Colon (tissue), 2 donors: ENCODE measurements at regions not wholly inside any gene's neighbourhood (a gene's known extent, or its start where the extent isn't known, plus 50 kb on each side); places are given as distances from the start of the nearest gene placed in this dataset.
A peak's percentile ranks its signal among the peaks of the same experiment; 100 is the strongest.
"Not testable (repeated sequence)": the region's sequence is repeated elsewhere in the genome, so short reads cannot be mapped to it uniquely, and the experiment has no call there.

Experiments used
- FAIRE-seq: peaks from 2 replicates; lab custom pipeline; 2012; peaks lifted over from hg19 to GRCh38; lab: Jason Lieb, UNC
- donor health status: control.
- donor health status: control.

- no peak for FAIRE-seq
Measured at GRCh38 chr18:24561369-24561965, 101.0 kb downstream of the HRH4 start.

DNA sequence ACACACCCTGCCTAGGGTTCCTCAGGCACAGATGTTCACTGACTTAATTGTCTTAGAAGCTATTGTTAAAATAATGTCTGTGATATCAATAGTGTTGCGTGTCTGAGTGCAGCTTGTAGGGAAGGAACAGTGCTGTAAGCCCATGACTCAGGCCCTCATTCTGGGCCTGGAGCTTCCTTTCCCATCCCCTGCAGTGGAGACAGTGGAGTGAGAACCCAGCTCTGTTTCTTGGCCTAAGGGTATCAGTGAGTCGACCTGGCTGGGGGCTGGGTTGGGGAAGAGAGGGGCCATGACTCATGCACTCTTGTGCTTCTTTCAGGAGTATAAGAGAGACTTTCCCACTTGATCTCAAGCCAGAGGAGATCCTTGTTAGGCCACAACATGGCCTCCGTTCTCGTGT lies 106.8 kb downstream of the HRH4 start:
- FAIRE-seq: no peak

DNA sequence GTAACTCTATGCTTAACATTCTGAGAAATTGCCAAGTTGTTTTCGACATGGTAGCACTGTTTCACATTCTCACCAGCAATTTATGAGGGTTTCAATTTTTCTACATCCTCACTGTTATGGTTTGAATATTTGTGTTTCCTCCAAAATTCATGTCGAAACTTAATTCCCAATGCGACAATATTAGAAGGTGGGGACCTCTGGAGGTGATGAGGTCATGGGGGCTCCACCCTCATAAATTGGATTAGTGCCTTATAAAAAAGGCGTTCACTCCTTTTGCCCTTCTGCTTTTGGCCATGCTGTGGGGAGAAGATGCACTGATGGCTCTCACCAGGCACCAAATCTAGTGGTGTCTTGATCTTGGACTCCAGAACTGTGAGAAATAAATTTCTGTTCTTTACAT lies 110.3 kb downstream of the HRH4 start:
- FAIRE-seq: no peak

GRCh38 chr18:24582771-24583170 lies 122.3 kb downstream of the HRH4 start:
- no peak for FAIRE-seq

DNA sequence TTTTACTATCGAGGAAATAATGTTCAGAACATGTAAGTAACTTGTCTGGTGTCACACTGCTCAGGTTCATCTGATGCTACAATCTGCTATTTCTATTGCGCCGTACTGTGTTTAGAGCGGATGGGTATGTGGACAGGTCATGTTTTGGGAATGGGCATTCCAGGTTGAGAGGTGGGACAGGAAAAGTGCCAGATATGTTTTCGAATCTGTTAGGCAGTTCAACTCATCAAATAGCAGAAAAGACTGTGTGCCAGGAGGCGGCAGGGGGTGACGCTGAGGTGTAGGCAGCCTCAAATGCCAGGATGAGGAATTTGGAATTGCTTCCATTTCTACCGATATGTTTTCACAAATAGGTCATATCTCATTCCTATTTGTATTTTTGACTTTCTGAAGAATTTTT lies 123.8 kb downstream of the HRH4 start:
- no peak for FAIRE-seq

GRCh38 chr18:24584813-24585212 lies 124.4 kb downstream of the HRH4 start:
- no peak for FAIRE-seq

- no peak for FAIRE-seq
Measured at GRCh38 chr18:24585996-24586566, 125.6 kb downstream of the HRH4 start.

DNA sequence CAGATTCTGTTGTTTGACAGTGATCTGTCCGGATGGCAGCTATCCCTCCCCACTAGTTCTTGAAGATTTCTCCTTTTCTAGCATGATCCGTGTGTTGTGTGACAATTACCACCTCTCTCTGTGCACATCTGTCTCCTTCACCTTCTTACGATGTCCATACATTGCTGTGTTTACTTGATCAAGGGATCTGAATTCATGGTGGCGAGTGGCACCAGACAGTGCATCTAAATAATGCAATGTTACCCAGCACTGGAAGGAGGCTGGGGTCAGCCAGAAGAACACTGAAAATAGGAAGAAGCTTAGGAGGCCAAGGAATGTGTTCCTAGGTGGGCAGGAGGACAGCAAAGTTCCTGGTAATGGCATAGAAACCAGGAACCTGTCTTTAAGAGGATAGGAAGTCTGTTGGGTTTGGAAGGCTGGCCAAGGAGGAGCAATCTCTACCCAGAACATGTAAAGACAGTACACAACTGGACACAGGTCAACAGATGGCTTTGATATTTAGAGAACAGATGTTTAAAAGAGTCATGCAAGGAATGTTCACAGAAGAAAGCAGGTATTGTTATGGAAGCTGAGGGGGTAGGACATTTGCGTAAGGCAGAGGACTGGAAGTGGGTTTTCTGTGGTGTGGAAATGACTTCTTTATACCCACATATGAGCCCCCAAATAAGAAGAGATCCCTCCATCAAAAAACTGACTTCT lies 126.4 kb downstream of the HRH4 start:
- FAIRE-seq: no peak

DNA sequence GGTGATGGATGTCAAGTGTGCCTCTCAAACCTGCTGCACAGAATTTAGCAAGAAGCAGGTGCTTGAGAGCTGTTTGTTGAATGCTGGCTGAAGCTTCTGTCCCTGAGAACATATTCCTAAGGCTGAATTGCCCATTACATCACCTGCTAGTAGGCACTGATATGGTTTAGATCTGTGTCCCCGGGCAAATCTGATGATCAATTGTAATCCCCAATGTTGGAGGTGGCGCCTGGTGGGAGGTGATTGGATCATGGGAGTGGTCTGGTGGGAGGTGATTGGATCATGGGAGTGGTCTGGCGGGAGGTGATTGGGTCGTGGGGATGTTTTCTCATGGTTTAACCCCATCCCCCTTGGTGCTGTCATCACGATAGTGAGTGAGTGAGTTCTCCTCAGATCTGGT lies 128.0 kb downstream of the HRH4 start:
- no peak for FAIRE-seq

DNA sequence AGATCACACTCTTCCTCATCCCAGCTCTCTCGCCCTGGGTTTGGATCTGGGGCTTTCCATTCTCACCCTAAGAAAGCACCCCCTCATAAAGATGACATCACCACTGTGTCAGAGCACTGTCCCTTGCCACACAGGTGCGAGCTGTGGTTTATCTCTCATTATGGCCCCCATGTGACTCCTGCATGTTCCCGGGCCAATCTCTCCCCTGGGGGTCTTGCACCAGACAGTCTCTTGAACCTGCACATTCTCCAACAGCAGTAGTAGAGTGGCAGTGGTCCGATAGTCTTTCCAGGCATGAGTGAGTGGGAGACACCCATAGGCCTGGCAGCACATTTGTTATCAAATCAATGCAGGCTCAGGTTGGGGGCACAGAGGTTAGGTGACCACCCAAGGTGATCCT lies 130.5 kb downstream of the HRH4 start:
- no peak for FAIRE-seq

DNA sequence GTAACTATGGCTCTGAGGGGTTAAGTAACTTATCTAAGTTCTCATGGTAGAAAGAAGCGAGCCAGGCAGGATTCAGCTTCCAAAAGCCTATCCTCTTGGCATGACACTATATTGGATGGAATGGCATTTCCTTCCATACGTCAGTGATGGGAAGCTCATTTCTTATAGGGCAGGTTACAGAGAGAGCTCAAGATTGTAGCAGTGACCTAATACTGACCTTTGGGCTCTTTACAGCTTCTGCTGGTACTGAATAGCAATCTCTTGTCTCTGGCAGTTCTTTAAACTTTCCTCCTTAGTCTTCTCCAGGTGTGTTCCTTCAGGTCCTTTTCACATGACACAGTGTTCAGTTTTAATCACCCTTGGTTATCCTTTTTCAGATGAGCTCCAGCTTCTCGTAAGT lies 133.0 kb downstream of the HRH4 start:
- FAIRE-seq: no peak

DNA sequence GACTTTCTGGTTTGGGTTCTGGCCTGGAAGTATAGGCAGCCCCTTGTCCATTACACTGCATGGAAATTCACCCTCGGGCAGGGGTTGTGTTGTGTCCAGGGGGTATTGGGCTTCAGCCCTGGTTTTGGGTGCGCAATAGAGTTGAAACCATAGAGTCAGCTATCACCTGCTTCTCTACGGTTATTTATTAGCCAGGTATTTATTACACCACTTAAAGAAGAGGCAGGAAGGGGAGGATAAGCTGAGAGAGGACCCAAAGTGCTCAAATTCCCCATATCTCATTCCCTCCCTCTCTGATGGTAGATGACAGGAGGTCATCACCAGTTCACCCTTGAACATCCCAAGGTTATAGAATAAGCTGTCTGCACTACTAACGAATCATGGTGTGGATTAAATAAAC lies 133.4 kb downstream of the HRH4 start:
- FAIRE-seq: no peak

DNA sequence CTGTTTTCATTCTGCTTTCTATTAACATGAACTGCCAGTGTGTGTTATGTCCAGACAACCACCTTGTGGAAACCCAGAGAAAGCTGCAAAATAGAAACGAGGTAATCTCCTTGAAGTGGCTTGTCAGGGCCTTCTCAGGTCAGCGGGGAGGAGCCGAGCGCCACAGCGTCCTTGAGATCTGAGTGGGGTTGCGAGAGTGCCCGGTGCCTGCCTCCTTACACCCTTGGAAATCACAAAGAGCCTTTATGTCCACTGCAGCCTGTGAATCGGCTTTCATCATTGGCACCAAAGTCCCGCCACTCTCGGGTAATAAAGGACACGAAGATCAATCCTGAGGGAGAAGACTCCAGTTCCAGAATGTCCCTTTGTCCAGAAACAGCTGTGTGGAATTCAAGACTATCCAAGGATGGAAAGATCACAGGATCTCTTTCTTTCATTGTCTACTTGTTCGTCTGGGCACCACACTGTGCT lies 135.2 kb downstream of the HRH4 start:
- no peak for FAIRE-seq

DNA sequence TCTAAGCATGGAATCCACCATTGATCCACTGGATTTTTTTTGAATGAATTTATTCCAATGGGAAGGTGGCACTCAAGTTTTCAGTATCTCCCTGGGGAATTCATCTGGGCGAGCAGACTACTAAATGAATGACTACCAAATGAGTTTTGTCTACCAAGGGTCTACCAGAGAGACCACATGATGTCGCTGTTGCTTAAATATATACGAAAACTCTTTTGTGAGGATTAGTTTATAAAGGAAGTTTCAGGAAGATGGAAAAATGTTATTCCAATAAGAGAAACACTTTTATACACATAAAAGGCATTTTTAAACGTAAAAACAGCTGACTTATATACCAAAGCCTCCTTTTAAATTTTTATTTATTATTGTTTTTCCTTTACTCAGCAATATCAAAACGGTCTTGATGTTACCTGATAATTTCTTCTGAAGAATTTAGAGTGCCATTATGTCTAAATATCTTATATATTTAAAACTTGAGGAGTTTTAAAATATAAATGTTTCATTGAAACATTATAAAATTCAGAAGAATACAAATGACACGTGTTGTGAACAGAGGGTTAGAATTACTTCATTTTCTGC lies 139.7 kb downstream of the HRH4 start:
- FAIRE-seq: peak; percentile 53

GRCh38 chr18:24601585-24601984 lies 141.1 kb downstream of the HRH4 start:
- FAIRE-seq: no peak

GRCh38 chr18:24602201-24602600 lies 141.8 kb downstream of the HRH4 start:
- no peak for FAIRE-seq

- FAIRE-seq: no peak
Measured at GRCh38 chr18:24603151-24603550, 142.7 kb downstream of the HRH4 start.

DNA sequence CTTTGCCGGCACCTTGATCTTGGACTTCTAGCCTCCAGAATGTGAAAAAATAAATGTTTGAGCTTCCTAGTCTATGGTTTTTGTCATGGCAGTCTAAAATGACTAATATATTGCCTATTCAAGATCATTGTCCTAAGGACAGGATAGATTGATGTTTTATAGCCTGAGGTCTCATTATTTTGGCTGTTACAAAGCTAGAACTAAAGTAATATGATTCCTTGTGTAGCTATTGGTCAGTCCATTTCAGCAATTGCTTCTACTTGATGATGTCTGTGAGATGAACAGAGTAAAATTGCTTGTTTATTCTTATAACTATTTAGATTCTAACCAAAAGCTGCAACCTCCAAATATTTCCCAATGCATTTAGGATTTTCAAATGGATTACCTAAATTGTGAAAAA lies 145.0 kb downstream of the HRH4 start:
- no peak for FAIRE-seq

- FAIRE-seq: no peak
Measured at GRCh38 chr18:24609254-24609653, 148.8 kb downstream of the HRH4 start.

DNA sequence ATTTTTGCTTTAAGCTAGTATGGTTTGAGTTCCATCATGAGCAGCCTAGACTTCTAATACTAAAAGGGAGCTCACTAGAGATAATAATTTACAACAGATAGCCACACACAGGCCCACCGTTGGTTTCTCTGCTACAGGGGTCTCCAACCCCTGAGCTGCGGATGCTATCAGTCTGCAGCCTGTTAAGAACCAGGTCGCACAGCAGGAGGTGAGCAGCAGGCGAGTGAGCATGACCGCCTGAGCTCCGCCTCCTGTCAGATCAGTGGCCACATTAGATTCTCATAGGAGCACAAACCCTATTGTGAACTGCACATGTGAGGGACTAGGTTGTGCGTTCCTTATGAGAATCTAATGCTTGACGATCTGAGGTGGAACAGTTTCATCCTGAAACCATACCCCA lies 150.6 kb downstream of the HRH4 start:
- FAIRE-seq: no peak

DNA sequence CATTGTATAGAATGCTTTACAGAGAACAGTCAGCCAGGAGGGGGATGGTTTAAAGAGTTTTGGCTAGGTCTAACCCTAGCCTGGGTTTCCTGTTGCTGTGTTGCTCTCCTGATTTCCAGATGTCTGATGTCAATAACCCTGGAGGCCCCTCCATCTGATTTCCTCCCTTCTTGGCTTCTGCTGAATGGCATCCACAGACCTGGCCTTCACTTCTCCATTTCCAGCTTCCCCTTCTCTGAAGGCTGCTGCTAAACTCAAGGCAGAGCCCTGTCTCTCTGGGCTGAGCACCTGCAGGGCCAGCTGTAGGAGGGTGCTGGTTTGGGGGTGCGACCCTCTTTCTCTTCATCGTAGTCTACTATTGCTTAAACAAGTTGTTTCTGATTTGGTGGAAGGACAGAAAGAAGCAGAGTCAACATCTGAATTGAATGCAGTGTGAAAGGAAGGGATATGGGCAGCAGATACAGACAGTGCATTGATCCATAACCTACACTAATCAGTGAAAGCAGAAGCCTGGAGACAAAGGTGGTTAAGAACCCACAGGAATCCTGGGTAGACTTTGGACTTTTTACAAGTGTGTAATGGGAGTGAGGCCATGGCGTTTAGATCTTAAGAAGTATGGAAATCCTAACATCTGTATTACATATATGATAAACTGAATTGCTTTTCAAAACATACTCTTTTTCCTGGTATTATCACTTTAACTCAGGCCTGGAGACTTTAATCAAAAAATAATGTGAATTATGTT lies 153.6 kb downstream of the HRH4 start:
- no peak for FAIRE-seq

DNA sequence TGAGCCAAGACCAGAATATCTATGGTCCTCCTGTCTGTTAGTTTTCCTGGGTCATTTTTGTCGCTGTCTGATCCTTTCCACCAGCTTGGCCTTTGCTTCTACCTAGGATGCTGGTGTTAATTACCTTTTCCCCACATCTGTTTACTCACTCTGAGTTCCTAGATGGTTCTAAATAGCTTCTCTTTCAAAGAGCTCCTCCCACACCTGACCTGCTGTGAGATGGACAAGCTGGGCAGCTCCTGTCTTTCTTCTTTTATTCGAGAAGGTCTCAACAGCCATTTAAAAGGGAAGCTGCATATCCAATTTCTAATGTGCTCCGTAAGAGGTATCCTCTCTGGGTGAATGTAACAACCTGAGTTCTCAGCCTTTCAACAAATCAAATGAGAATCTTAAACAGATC lies 156.2 kb downstream of the HRH4 start:
- FAIRE-seq: no peak

GRCh38 chr18:24624421-24624820 lies 164.0 kb downstream of the HRH4 start:
- FAIRE-seq: not testable (repeated sequence)
